ENCODE measurements at regions not wholly inside any gene's neighbourhood (a gene's known extent, or its start where the extent isn't known, plus 50 kb on each side); places are given as distances from the start of the nearest gene placed in this dataset.

- no peak for DNase-seq (ENCODE audit: low read depth)
Observed at GRCh38 chr1:43065616-43066399, 106.3 kb downstream of the EBNA1BP2 start.

DNA sequence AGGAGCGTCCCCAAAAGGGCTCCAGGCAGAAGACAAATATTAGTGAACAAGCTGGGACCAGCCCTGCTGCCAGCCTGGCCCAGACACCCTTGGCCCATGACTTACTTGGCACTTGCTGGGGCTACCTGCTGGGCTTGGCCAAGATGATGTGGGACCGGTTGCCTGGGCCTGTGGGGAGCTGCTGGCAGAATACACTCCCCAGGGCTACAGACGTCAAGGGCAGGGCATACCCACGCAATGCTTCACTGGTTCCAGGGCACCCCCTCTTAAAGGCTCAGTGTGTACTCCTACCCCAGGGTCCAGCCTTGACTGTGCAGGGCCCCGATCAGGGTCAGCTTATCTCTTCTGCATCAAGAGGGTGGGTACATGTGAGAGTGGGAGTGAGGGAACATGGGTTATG, 106.5 kb upstream of the SLC2A1 start:
- no peak for DNase-seq (ENCODE audit: low read depth)

GRCh38 chr1:43063394-43064219, 104.9 kb upstream of the SLC2A1 start:
- no peak for DNase-seq (ENCODE audit: low read depth)

- no peak for DNase-seq (ENCODE audit: low read depth)
Observed at GRCh38 chr1:43062527-43063095, 103.9 kb upstream of the SLC2A1 start.

DNA sequence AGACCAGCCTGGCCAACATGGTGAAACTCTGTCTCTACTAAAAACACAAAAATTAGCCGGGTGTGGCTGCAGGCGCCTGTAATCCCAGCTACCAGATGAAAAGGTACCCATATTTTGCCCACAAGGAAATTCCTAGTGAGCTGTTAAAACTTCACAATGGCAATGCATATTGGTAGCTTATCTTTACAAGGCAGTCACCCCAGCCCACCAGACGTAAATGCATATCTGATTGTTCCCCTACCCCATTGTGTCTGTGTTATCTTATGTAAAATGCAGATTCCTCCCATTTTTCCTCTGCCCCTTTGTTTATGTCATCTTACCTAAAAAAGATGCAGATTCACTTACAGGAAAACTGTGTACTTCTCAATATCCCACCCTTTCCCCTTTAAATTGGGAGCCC, 103.1 kb upstream of the SLC2A1 start:
- DNase-seq (ENCODE audit: low read depth), result no peak

GRCh38 chr1:43059640-43060574, 101.2 kb upstream of the SLC2A1 start:
- no peak for DNase-seq (ENCODE audit: low read depth)

- DNase-seq (ENCODE audit: low read depth), result no peak
Observed at GRCh38 chr1:43058545-43059360, 100.1 kb upstream of the SLC2A1 start.

DNA sequence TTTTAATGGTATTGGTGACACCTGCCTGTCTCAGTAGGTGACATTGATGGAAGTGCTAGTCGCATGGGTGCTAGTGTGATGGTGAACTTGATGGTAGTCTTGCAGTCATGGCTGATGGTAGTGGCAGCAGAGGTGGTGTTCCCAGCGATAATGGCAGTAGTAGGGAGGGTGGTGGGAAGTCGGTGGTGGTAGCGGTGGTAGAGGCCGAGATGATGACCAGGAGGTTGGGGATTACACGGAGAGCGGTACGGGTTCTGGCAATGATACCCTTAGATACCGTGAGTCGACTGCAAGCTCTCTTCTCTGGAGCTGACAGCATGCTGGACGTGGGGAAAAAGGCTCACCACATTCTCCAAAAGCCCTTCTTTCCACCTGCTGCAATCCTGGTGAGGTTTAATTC, 99.4 kb upstream of the SLC2A1 start:
- no peak for DNase-seq (ENCODE audit: low read depth)

DNA sequence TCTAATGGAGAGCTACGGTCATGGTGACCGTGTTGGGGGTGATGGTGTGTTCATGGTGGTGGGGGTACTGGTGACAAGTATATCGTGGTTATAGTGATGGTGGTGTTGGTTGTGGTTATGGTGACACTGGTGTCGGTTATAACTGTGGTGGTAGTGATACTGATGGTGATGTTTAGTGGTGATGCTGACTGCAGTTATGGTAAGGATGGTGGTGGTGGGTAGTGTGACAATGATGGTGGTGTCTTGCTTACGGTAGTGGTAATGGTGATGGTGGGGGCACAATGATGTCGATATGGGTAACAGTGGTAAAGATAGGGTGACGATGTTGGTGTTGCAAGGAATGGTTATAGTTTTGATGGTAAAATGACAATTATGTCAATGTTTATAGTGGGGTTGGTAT, 98.9 kb upstream of the SLC2A1 start:
- DNase-seq (ENCODE audit: low read depth), result no peak

- DNase-seq (ENCODE audit: low read depth), result no peak
Observed at GRCh38 chr1:43056981-43057391, 98.3 kb upstream of the SLC2A1 start.

- DNase-seq (ENCODE audit: low read depth), result no peak
Observed at GRCh38 chr1:43056460-43056859, 97.8 kb upstream of the SLC2A1 start.

GRCh38 chr1:43054961-43055360, 96.3 kb upstream of the SLC2A1 start:
- DNase-seq (ENCODE audit: low read depth), result no peak

DNA sequence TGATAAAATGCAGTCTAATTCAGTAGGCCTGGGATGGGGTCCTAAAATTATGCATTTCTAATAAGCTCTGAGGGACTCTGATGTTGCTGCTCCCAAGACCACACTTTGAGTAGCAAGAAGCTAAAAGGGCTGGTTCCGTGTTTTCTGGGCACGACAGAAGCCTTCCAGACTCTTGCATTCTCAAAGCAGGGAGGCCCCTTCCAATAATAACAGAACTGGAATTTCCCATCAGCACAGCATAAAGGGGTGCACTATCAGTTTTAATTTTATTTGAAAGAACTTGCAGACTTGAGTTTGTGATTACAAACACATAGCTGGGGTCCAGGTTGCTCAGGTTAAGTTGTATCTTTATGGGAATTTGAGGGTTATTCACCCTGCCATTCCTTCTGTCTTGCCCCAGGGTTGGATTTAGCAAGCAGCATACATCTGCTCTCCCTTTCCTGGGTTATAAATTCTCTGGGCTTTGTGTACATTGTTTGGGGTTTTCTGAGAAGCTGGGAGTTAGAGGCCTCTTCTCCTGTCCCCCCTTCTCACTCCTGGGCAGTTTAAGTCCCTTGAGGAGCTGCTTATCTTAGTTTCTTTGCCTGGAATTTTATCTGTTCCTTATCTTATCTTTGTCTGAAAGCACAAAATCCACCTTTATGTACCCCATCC, 94.2 kb upstream of the SLC2A1 start:
- no peak for DNase-seq (ENCODE audit: low read depth)

- no peak for DNase-seq (ENCODE audit: low read depth)
Observed at GRCh38 chr1:43052322-43052721, 93.7 kb upstream of the SLC2A1 start.

- peak; percentile 34 for DNase-seq (ENCODE audit: low read depth)
Observed at GRCh38 chr1:43049481-43049880, 90.8 kb upstream of the SLC2A1 start.

GRCh38 chr1:43048601-43049011, 89.9 kb upstream of the SLC2A1 start:
- DNase-seq (ENCODE audit: low read depth), result no peak

GRCh38 chr1:43047135-43047534, 88.5 kb upstream of the SLC2A1 start:
- no peak for DNase-seq (ENCODE audit: low read depth)

DNA sequence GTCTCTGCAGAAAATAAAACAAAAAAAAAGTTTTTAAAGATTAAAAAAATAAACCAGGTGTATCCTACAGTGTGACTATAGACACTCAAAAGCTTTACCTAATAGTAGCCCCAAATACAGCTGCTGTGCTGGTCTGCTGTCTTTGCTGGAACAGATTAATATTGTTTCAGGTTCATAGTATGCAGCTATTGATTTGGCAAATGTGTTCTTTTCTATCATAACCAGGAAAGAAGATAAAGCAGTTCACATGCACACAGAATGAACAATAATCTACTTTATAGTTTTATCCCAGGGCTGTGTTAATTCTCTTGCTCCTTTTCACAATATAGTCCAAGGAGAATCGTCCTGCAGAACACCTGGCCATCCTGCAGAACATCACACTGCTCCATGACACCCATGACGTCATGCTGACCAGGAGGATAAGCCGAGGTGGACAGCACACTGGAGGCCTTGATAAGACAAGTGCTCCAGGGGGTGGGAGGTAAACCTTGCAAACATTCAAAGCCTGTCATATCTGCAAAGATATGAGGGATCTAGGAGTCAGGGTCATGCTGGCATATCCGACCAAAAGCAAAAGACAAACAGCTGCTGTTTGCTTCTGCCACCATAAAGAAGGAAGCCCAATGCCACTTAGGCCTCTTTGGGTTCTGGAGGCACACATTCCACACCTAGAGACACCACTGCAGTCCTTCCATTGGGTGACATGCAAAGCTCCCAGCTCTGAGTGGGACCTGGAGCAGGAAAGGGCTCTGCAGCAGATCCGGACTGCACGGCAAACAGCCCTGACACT, 86.1 kb upstream of the SLC2A1 start:
- DNase-seq (ENCODE audit: low read depth), result no peak

- no peak for DNase-seq (ENCODE audit: low read depth)
Observed at GRCh38 chr1:43043695-43044094, 85.0 kb upstream of the SLC2A1 start.
